HG02981 (cell line): ENCODE measurements at regions not wholly inside any gene's neighbourhood (a gene's known extent, or its start where the extent isn't known, plus 50 kb on each side); places are given as distances from the start of the nearest gene placed in this dataset.
"Not testable (repeated sequence)": the region's sequence is repeated elsewhere in the genome, so short reads cannot be mapped to it uniquely, and the experiment has no call there.

Experiments
- ATAC-seq: cut with Tn5 transposase; IDR thresholded peaks from one replicate; pipeline ENCODE4 v1.9.1; 2021; ENCODE audit warnings: mild to moderate bottlenecking, moderate library complexity; ENCODE audit not compliant: unreplicated experiment

- no peak for ATAC-seq
These were observed 202.4 kb downstream of the C9orf50 start for GRCh38 chr9:129418451-129418850.

GRCh38 chr9:129416821-129417539, 203.9 kb downstream of the C9orf50 start:
- no peak for ATAC-seq

GRCh38 chr9:129415942-129416651, 204.8 kb downstream of the C9orf50 start:
- no peak for ATAC-seq

GRCh38 chr9:129414993-129415941, 205.6 kb downstream of the C9orf50 start:
- ATAC-seq, result no peak

GRCh38 chr9:129414377-129414992, 206.4 kb downstream of the C9orf50 start:
- no peak for ATAC-seq

- peak; percentile 82 for ATAC-seq
These were observed 207.1 kb downstream of the C9orf50 start for GRCh38 chr9:129413537-129414376.

GRCh38 chr9:129412814-129413536, 207.9 kb downstream of the C9orf50 start:
- ATAC-seq, result peak; percentile 26

GRCh38 chr9:129412176-129412813, 208.6 kb downstream of the C9orf50 start:
- not testable (repeated sequence) for ATAC-seq

- no peak for ATAC-seq
These were observed 209.3 kb downstream of the C9orf50 start for GRCh38 chr9:129411501-129412175.

- ATAC-seq, result no peak
These were observed 210.7 kb downstream of the C9orf50 start for GRCh38 chr9:129410226-129410625.

GRCh38 chr9:129408535-129409215, 212.2 kb downstream of the C9orf50 start:
- ATAC-seq, result no peak

- no peak for ATAC-seq
These were observed 212.9 kb downstream of the C9orf50 start for GRCh38 chr9:129407905-129408452.

- no peak for ATAC-seq
These were observed 214.3 kb downstream of the C9orf50 start for GRCh38 chr9:129406278-129407225.

- ATAC-seq, result no peak
These were observed 215.1 kb downstream of the C9orf50 start for GRCh38 chr9:129405827-129406213.

GRCh38 chr9:129405089-129405826, 215.6 kb downstream of the C9orf50 start:
- ATAC-seq, result no peak

GRCh38 chr9:129404621-129405020, 216.3 kb downstream of the C9orf50 start:
- no peak for ATAC-seq
